ENCODE measurements at regions not wholly inside any gene's neighbourhood (a gene's known extent, or its start where the extent isn't known, plus 50 kb on each side); places are given as distances from the start of the nearest gene placed in this dataset.

DNA sequence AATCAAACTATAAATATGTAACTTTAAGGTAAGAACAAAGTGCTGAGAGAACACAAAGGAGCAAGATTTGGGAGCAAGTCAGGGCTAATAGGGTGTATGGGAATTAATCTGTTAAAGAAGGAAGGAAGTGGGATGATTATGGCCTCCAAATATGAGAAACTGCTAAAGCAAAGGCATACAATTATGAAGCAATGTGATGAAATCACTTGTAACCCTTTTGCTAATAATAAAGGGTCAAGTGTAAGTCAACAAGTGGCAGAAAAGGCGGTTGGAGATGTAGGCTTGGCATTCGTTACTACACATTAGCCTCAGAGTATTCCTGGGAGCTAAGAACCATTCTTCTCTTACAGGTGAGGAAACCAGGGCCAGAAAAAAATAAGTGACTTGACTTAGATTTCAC, 1002.3 kb upstream of the TENM4 start:
- Histone ChIP-seq H3K27ac (ENCODE audit: insufficient read depth, low read length) (no peak overlapping the region), H3K36me3 (ENCODE audit: control insufficient read depth, insufficient read depth, low read length) (no peaks in the 10 kb centered on the region), H3K27me3 (ENCODE audit: control insufficient read depth, insufficient read depth, low read length) (no peaks in the 10 kb centered on the region), H3K14ac (replicated peaks; ENCODE audit: low read depth, low read length) (no peak overlapping the region), H2BK120ac (ENCODE audit: low read depth, low read length) (no peak overlapping the region), H3K79me1 (ENCODE audit: low read depth in 1 of 2, low read length in 2 of 2) (no peaks in the 10 kb centered on the region), H4K20me1 (ENCODE audit: insufficient read depth, low read length) (no peaks in the 10 kb centered on the region), H3K9me1 (ENCODE audit: insufficient read depth, low read length) (no peaks in the 10 kb centered on the region), H3K18ac (ENCODE audit: low read depth, low read length) (no peak overlapping the region), H3K56ac (ENCODE audit: extremely low read depth, insufficient read depth, low read length) (no peak overlapping the region), H2BK5ac (ENCODE audit: low read depth, low read length, poor library complexity, severe bottlenecking) (no peak overlapping the region), H2AFZ (replicated peaks; ENCODE audit: low read length, poor library complexity) (no peak overlapping the region), H4K8ac (ENCODE audit: low read depth in 2 of 2, low read length in 2 of 2) (no peak overlapping the region), H4K91ac (ENCODE audit: insufficient read depth, low read depth, low read length) (no peak overlapping the region), H3K9me3 (ENCODE audit: control insufficient read depth, insufficient read depth, low read length) (no peaks in the 10 kb centered on the region), H3K9ac (ENCODE audit: low read depth, low read length) (no peak overlapping the region), H2AK9ac (replicated peaks; ENCODE audit: low read depth, low read length, poor library complexity) (no peak overlapping the region), H3K4me3 (ENCODE audit: insufficient read depth, low read depth, low read length) (no peak overlapping the region), H3K23ac (ENCODE audit: low read depth, low read length) (no peak overlapping the region), H4K5ac (ENCODE audit: low read depth, low read length) (no peak overlapping the region), H3K4me1 (ENCODE audit: control insufficient read depth, insufficient read depth, low read length) (no peaks in the 10 kb centered on the region), H3K4me2 (ENCODE audit: low read depth, low read length) (no peak overlapping the region), H2BK20ac (ENCODE audit: low read depth, low read length) (no peak overlapping the region), H2BK15ac (ENCODE audit: low read depth, low read length) (no peak overlapping the region), H2AK5ac (ENCODE audit: low read depth, low read length) (no peak overlapping the region), H3K4ac (ENCODE audit: low read depth, low read length) (no peak overlapping the region)
- ATAC-seq (ENCODE audit: low read depth) (no peak), DNase-seq (no peak)
- in situ Hi-C loops (cut with MboI; ENCODE audit: low sequenced_read_pairs): no loop called here
- ChIA-PET POLR2A (ENCODE audit: unreplicated experiment) (no interaction called here), CTCF (no interaction called here)
- WGBS, 2 experiments (ENCODE audit: extremely low coverage in 2 of 2, insufficient read length in 1 of 2): no CpG with 5 or more reads among the region's 2 CpGs
- TF ChIP-seq BHLHE40 (IDR thresholded peaks at IDR 0.05; ENCODE audit: low read depth, low read length) (no peak), RCOR1 (IDR thresholded peaks at IDR 0.05; ENCODE audit: insufficient replicate concordance, low read length) (no peak), MAZ (IDR thresholded peaks at IDR 0.05; ENCODE audit: borderline replicate concordance, low read depth, low read length) (no peak), RAD21 (IDR thresholded peaks at IDR 0.05; ENCODE audit: low read length) (no peak), CHD1 (IDR thresholded peaks at IDR 0.05; ENCODE audit: low read depth, low read length) (no peak), MAFK (IDR thresholded peaks at IDR 0.05; ENCODE audit: low read depth, low read length) (no peak), MXI1 (IDR thresholded peaks at IDR 0.05; ENCODE audit: borderline replicate concordance, low read depth, low read length) (no peak), CEBPB (IDR thresholded peaks at IDR 0.05; ENCODE audit: low read depth, low read length) (no peak), POLR2A (IDR thresholded peaks at IDR 0.05; ENCODE audit: low read depth, low read length) (no peak), FOS (IDR thresholded peaks at IDR 0.05; ENCODE audit: low read depth, low read length) (no peak), RFX5 (IDR thresholded peaks at IDR 0.05; ENCODE audit: low read depth, low read length) (no peak), SMC3 (IDR thresholded peaks at IDR 0.05; ENCODE audit: low read depth, low read length) (no peak), NFE2L2 (IDR thresholded peaks at IDR 0.05; ENCODE audit: low read depth, low read length) (no peak)
- TF ChIP-seq, protein P1, sequence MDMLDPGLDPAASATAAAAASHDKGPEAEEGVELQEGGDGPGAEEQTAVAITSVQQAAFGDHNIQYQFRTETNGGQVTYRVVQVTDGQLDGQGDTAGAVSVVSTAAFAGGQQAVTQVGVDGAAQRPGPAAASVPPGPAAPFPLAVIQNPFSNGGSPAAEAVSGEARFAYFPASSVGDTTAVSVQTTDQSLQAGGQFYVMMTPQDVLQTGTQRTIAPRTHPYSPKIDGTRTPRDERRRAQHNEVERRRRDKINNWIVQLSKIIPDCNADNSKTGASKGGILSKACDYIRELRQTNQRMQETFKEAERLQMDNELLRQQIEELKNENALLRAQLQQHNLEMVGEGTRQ (IDR thresholded peaks at IDR 0.05; ENCODE audit: low read depth, low read length): no peak
- TF ChIP-seq, protein P2, sequence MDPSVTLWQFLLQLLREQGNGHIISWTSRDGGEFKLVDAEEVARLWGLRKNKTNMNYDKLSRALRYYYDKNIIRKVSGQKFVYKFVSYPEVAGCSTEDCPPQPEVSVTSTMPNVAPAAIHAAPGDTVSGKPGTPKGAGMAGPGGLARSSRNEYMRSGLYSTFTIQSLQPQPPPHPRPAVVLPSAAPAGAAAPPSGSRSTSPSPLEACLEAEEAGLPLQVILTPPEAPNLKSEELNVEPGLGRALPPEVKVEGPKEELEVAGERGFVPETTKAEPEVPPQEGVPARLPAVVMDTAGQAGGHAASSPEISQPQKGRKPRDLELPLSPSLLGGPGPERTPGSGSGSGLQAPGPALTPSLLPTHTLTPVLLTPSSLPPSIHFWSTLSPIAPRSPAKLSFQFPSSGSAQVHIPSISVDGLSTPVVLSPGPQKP (IDR thresholded peaks at IDR 0.05; ENCODE audit: borderline replicate concordance, low read depth, low read length): no peak
- TF ChIP-seq, protein P3, sequence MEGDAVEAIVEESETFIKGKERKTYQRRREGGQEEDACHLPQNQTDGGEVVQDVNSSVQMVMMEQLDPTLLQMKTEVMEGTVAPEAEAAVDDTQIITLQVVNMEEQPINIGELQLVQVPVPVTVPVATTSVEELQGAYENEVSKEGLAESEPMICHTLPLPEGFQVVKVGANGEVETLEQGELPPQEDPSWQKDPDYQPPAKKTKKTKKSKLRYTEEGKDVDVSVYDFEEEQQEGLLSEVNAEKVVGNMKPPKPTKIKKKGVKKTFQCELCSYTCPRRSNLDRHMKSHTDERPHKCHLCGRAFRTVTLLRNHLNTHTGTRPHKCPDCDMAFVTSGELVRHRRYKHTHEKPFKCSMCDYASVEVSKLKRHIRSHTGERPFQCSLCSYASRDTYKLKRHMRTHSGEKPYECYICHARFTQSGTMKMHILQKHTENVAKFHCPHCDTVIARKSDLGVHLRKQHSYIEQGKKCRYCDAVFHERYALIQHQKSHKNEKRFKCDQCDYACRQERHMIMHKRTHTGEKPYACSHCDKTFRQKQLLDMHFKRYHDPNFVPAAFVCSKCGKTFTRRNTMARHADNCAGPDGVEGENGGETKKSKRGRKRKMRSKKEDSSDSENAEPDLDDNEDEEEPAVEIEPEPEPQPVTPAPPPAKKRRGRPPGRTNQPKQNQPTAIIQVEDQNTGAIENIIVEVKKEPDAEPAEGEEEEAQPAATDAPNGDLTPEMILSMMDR (conservative IDR thresholded peaks at IDR 0.05; ENCODE audit: low read depth, low read length): no peak
- dilution Hi-C loops (cut with HindIII; ENCODE audit: low sequenced_read_pairs, unreplicated experiment): no loop called here
- intact Hi-C loops (cut with micrococcal nuclease): no loop called here
- BruUV-seq (replicated peaks): no TSS peak
